ENCODE measurements at regions not wholly inside any gene's neighbourhood (a gene's known extent, or its start where the extent isn't known, plus 50 kb on each side); places are given as distances from the start of the nearest gene placed in this dataset.
"Not testable (repeated sequence)": the region's sequence is repeated elsewhere in the genome, so short reads cannot be mapped to it uniquely, and the experiment has no call there.

GRCh38 chr7:69430384-69431021, 167.8 kb upstream of the AUTS2 start:
- Histone ChIP-seq H3K4me1 (peaks cover 18% of the 10 kb centered on the region), H3K36me3 (no peaks in the 10 kb centered on the region), H3K9me3 (no peaks in the 10 kb centered on the region), H3K27ac (no peak overlapping the region), H3K27me3 (ENCODE audit: low read depth) (no peaks in the 10 kb centered on the region), H3K4me3 (no peak overlapping the region)
- no peak for DNase-seq
- ATAC-seq, result no peak
- TF ChIP-seq CTCF (IDR thresholded peaks at IDR 0.05), result no peak
- intact Hi-C loops (cut with DNase I), result no loop called here

GRCh38 chr7:69431626-69432025, 166.6 kb upstream of the AUTS2 start:
- Histone ChIP-seq H3K27ac (no peak overlapping the region), H3K9me3 (no peaks in the 10 kb centered on the region), H3K4me1 (peaks cover 18% of the 10 kb centered on the region), H3K27me3 (ENCODE audit: low read depth) (no peaks in the 10 kb centered on the region), H3K36me3 (no peaks in the 10 kb centered on the region), H3K4me3 (no peak overlapping the region)
- no peak for TF ChIP-seq CTCF (IDR thresholded peaks at IDR 0.05)
- no peak for ATAC-seq
- intact Hi-C loops (cut with DNase I), result no loop called here
- DNase-seq, result no peak

GRCh38 chr7:69432276-69432675, 166.0 kb upstream of the AUTS2 start:
- intact Hi-C loops (cut with DNase I); H3K27me3 ChIP-seq (ENCODE audit: low read depth): not testable (repeated sequence)

GRCh38 chr7:69433081-69433480, 165.2 kb upstream of the AUTS2 start:
- TF ChIP-seq CTCF (IDR thresholded peaks at IDR 0.05), result no peak
- Histone ChIP-seq H3K36me3 (no peaks in the 10 kb centered on the region), H3K4me1 (peaks cover 18% of the 10 kb centered on the region), H3K27ac (no peak overlapping the region), H3K4me3 (no peak overlapping the region), H3K27me3 (ENCODE audit: low read depth) (no peaks in the 10 kb centered on the region), H3K9me3 (no peaks in the 10 kb centered on the region)
- intact Hi-C loops (cut with DNase I), result no loop called here
- ATAC-seq (no peak), DNase-seq (no peak)

More at GRCh38 chr7:69432276-69432675, 166.0 kb upstream of the AUTS2 start:
- not testable (repeated sequence) for H3K4me3 ChIP-seq, H3K36me3 ChIP-seq, H3K9me3 ChIP-seq, H3K27ac ChIP-seq, ATAC-seq
- H3K4me1 ChIP-seq, result peaks cover 18% of the 10 kb centered on the region
- peak; percentile 54 for DNase-seq

GRCh38 chr7:69434398-69434815, 163.9 kb upstream of the AUTS2 start:
- intact Hi-C loops (cut with DNase I), result no loop called here
- DNase-seq (no peak), ATAC-seq (no peak)
- peaks cover 17% of the 10 kb centered on the region for H3K4me1 ChIP-seq
- no peak overlapping the region for H3K4me3 ChIP-seq
- H3K9me3 ChIP-seq, result no peaks in the 10 kb centered on the region
- no peaks in the 10 kb centered on the region for H3K36me3 ChIP-seq
- TF ChIP-seq CTCF (IDR thresholded peaks at IDR 0.05), result no peak
- H3K27ac ChIP-seq, result no peak overlapping the region
- no peaks in the 10 kb centered on the region for H3K27me3 ChIP-seq (ENCODE audit: low read depth)

- intact Hi-C loops (cut with DNase I), result no loop called here
- no peaks in the 10 kb centered on the region for H3K27me3 ChIP-seq (ENCODE audit: low read depth)
- no peak for ATAC-seq
Measured at GRCh38 chr7:69435711-69436110, 162.6 kb upstream of the AUTS2 start.

More at GRCh38 chr7:69435711-69436110, 162.6 kb upstream of the AUTS2 start:
- Histone ChIP-seq H3K4me3 (no peak overlapping the region), H3K9me3 (no peaks in the 10 kb centered on the region), H3K4me1 (peaks cover 11% of the 10 kb centered on the region), H3K27ac (no peak overlapping the region), H3K36me3 (no peaks in the 10 kb centered on the region)
- DNase-seq, result no peak
- no peak for TF ChIP-seq CTCF (IDR thresholded peaks at IDR 0.05)

Measured in lower lobe of right lung (tissue), 2 donors.